Endothelial cell of umbilical vein (primary cell): ENCODE measurements at regions not wholly inside any gene's neighbourhood (a gene's known extent, or its start where the extent isn't known, plus 50 kb on each side); places are given as distances from the start of the nearest gene placed in this dataset.

Source experiments
- BruUV-seq: library from RNA; stranded (reverse); fragments of 400-500 nt; replicated peaks from 2 replicates; lab custom pipeline; 2021; lab: Mats Ljungman, UMichigan
- CTCF ChIA-PET: fragments of 300-600, 350-600 bp; sonication (Branson Sonifier 250); formaldehyde crosslinking; loops from one replicate; lab custom pipeline; 2021; ENCODE audit warnings: antibody characterized with exemption, inconsistent platforms; lab: Charles Lee
- POLR2A ChIA-PET: fragments of 300-600, 350-600 bp; sonication (Branson Sonifier 250); formaldehyde crosslinking; loops from one replicate; lab custom pipeline; 2021; ENCODE audit warnings: antibody characterized with exemption, inconsistent platforms; lab: Charles Lee
- DNase-seq: peaks from one replicate; pipeline ENCODE4 v3.0.0-alpha.2; 2011; ENCODE audit warnings: low read depth, low spot score
- FAIRE-seq: peaks from 2 replicates; lab custom pipeline; 2011; peaks lifted over from hg19 to GRCh38; lab: Jason Lieb, UNC
- H2AFZ ChIP-seq: 2 replicates; pipeline ENCODE4 v1.6.0; 2012; ENCODE audit warnings: low read depth, low read length, control low read depth, inconsistent platforms
- H3K27ac ChIP-seq: 2 replicates; pipeline ENCODE4 v1.5.1; 2011; ENCODE audit warnings: low read depth, mild to moderate bottlenecking, control low read depth, low read length, moderate library complexity; ENCODE audit not compliant: insufficient read depth
- H3K27me3 ChIP-seq, 2 experiments: 2 replicates each; pipeline versions ENCODE4 v1.6.0 to v1.6.1; 2011; ENCODE audit warnings: low read length in 2 of 2, mixed read lengths in 1 of 2; ENCODE audit not compliant: control insufficient read depth in 2 of 2, insufficient read depth in 2 of 2
- H3K36me3 ChIP-seq, 2 experiments: 2 replicates in 1 of 2; 3 replicates in 1 of 2; pipeline ENCODE4 v1.5.1; 2011; ENCODE audit warnings: low read length in 2 of 2, mild to moderate bottlenecking in 1 of 2, moderate library complexity in 1 of 2; ENCODE audit not compliant: control insufficient read depth in 2 of 2, insufficient read depth in 2 of 2; ENCODE audit errors: extremely low read depth in 1 of 2
- H3K4me1 ChIP-seq: 3 replicates; pipeline ENCODE4 v1.5.1; 2011; ENCODE audit warnings: mild to moderate bottlenecking, low read length; ENCODE audit not compliant: control insufficient read depth, insufficient read depth; ENCODE audit errors: extremely low read depth
- H3K4me2 ChIP-seq: 2 replicates; pipeline ENCODE4 v1.6.1; 2011; ENCODE audit warnings: low read length, control low read depth, mixed read lengths; ENCODE audit not compliant: insufficient read depth
- H3K4me3 ChIP-seq, 3 experiments: fragments of 200-600 bp in 1 of 3; sonication (generic), shearing (Covaris generic) in 1 of 3; replicated peaks in 1 of 3; 2 replicates each; pipeline ENCODE4 v1.5.1; 2011 to 2016; ENCODE audit warnings: control low read depth in 3 of 3, low read length in 3 of 3, mild to moderate bottlenecking in 2 of 3, inconsistent platforms in 1 of 3, low read depth in 1 of 3, moderate library complexity in 1 of 3; ENCODE audit not compliant: insufficient read depth in 1 of 3
- H3K79me2 ChIP-seq: 2 replicates; pipeline ENCODE4 v1.6.0; 2012; ENCODE audit warnings: low read length, inconsistent platforms; ENCODE audit not compliant: control insufficient read depth, insufficient read depth
- H3K9ac ChIP-seq: replicated peaks from 2 replicates; pipeline ENCODE3; 2011; ENCODE audit warnings: low read length, control low read depth; ENCODE audit not compliant: insufficient read depth; ENCODE audit errors: extremely low read depth
- H3K9me1 ChIP-seq: replicated peaks from 3 replicates; pipeline ENCODE4 v1.6.0; 2011; ENCODE audit warnings: mild to moderate bottlenecking, low read length; ENCODE audit not compliant: control insufficient read depth, insufficient read depth; ENCODE audit errors: extremely low read depth
- H3K9me3 ChIP-seq: replicated peaks from 2 replicates; pipeline ENCODE4 v1.5.1; 2012; ENCODE audit warnings: low read length, inconsistent platforms; ENCODE audit not compliant: control insufficient read depth, insufficient read depth
- H4K20me1 ChIP-seq: replicated peaks from 2 replicates; pipeline ENCODE3; 2011; ENCODE audit warnings: mild to moderate bottlenecking, low read length; ENCODE audit not compliant: control insufficient read depth, insufficient read depth; ENCODE audit errors: extremely low read depth
- EZH2 ChIP-seq: IDR thresholded peaks from 2 replicates; pipeline ENCODE4 v1.6.1; 2012; ENCODE audit warnings: borderline replicate concordance, low read depth, mild to moderate bottlenecking, moderate library complexity, low read length, inconsistent platforms; ENCODE audit not compliant: severe bottlenecking
- FOS ChIP-seq: IDR thresholded peaks from 2 replicates; pipeline ENCODE4 v1.6.1; 2011; ENCODE audit warnings: mild to moderate bottlenecking, low read length, moderate library complexity, borderline replicate concordance; ENCODE audit not compliant: insufficient read depth
- GATA2 ChIP-seq: IDR thresholded peaks from 2 replicates; pipeline ENCODE4 v1.7.0; 2011; ENCODE audit warnings: low read depth, mild to moderate bottlenecking, moderate library complexity, mixed read lengths, low read length; ENCODE audit not compliant: insufficient read length, insufficient read depth
- JUN ChIP-seq: IDR thresholded peaks from 2 replicates; pipeline ENCODE4 v1.6.1; 2011; ENCODE audit warnings: borderline replicate concordance, low read depth; ENCODE audit not compliant: insufficient read length, insufficient read depth
- MYC ChIP-seq: IDR thresholded peaks from one replicate; pipeline ENCODE4 v1.6.1; 2011; ENCODE audit warnings: mild to moderate bottlenecking, low read depth, low read length
- POLR2A ChIP-seq: IDR thresholded peaks from 2 replicates; pipeline ENCODE4 v1.6.1; 2012; ENCODE audit warnings: low read depth, mild to moderate bottlenecking, control low read depth, low read length
- POLR2AphosphoS5 ChIP-seq: IDR thresholded peaks from 2 replicates; pipeline ENCODE4 v1.6.1; 2012; ENCODE audit warnings: low read depth, mild to moderate bottlenecking, control low read depth, low read length, moderate library complexity; ENCODE audit not compliant: insufficient read depth
- dilution Hi-C: fragments of 300-500 bp; cut with MboI; formaldehyde crosslinking; loops from one replicate; pipeline ENCODE4 v1.15.0; 2019; ENCODE audit warnings: low sequenced_read_pairs; ENCODE audit not compliant: extremely low pct_ligation_motif_present
- intact Hi-C: fragments of 100-400 bp; cut with micrococcal nuclease; formaldehyde crosslinking; loops from one replicate; pipeline ENCODE4 v1.10.0; 2022
- TF ChIP-seq, protein P1 (sequence below): IDR thresholded peaks from 2 replicates; pipeline ENCODE4 v1.6.1; 2011; ENCODE audit not compliant: insufficient read depth, insufficient read length
- TF ChIP-seq, protein P2 (sequence below), 2 donors: IDR thresholded peaks; 1 replicate in 1 of 2; 2 replicates in 1 of 2; pipeline ENCODE4 v1.5.1; 2011; ENCODE audit warnings: low read length in 2 of 2, mild to moderate bottlenecking in 2 of 2, moderate library complexity in 2 of 2, control low read depth in 1 of 2, inconsistent platforms in 1 of 2, low read depth in 1 of 2; ENCODE audit not compliant: insufficient read depth in 1 of 2; ENCODE audit errors: extremely low read depth in 1 of 2

GRCh38 chr10:60511477-60512229 is 122.0 kb upstream of the ANK3 start:
- H3K9me1 ChIP-seq, result no peaks in the 10 kb centered on the region
- intact Hi-C loops, result no loop called here
- H3K4me1 ChIP-seq, result no peaks in the 10 kb centered on the region
- no TSS peak for BruUV-seq
- no peak overlapping the region for H2AFZ ChIP-seq
- H3K4me3 ChIP-seq, result no peak overlapping the region
- no peaks in the 10 kb centered on the region for H3K9me3 ChIP-seq
- ChIA-PET POLR2A (no interaction called here), CTCF (interaction anchor here (0.9 kb wide), 1 partner anchor 836 kb away, joined by 4 read pairs; no protein-coding TSS in a partner anchor)
- no peak for FAIRE-seq
- dilution Hi-C loops, result no loop called here
- H3K4me2 ChIP-seq, result no peak overlapping the region
- no peak overlapping the region for H3K9ac ChIP-seq
- TF ChIP-seq, protein P1, sequence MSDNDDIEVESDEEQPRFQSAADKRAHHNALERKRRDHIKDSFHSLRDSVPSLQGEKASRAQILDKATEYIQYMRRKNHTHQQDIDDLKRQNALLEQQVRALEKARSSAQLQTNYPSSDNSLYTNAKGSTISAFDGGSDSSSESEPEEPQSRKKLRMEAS, result no peak
- TF ChIP-seq JUN (no peak), GATA2 (no peak), EZH2 (no peak), POLR2AphosphoS5 (no peak), FOS (no peak), POLR2A (no peak), MYC (no peak)
- TF ChIP-seq, protein P2, sequence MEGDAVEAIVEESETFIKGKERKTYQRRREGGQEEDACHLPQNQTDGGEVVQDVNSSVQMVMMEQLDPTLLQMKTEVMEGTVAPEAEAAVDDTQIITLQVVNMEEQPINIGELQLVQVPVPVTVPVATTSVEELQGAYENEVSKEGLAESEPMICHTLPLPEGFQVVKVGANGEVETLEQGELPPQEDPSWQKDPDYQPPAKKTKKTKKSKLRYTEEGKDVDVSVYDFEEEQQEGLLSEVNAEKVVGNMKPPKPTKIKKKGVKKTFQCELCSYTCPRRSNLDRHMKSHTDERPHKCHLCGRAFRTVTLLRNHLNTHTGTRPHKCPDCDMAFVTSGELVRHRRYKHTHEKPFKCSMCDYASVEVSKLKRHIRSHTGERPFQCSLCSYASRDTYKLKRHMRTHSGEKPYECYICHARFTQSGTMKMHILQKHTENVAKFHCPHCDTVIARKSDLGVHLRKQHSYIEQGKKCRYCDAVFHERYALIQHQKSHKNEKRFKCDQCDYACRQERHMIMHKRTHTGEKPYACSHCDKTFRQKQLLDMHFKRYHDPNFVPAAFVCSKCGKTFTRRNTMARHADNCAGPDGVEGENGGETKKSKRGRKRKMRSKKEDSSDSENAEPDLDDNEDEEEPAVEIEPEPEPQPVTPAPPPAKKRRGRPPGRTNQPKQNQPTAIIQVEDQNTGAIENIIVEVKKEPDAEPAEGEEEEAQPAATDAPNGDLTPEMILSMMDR (IDR thresholded peaks at IDR 0.05; ENCODE audit: extremely low read depth in 1 of 2, insufficient read depth in 1 of 2, low read depth in 1 of 2, low read length in 2 of 2), result no peak
- no peaks in the 10 kb centered on the region for H4K20me1 ChIP-seq
- peaks cover 2 to 12% of the 10 kb centered on the region in 2 experiments for H3K27me3 ChIP-seq
- no peak overlapping the region for H3K27ac ChIP-seq
- no peaks in the 10 kb centered on the region for H3K36me3 ChIP-seq
- no peak for DNase-seq
- H3K79me2 ChIP-seq, result no peaks in the 10 kb centered on the region
